Heart left ventricle (tissue), 13 donors: ENCODE measurements at regions not wholly inside any gene's neighbourhood (a gene's known extent, or its start where the extent isn't known, plus 50 kb on each side); places are given as distances from the start of the nearest gene placed in this dataset.

Experiments
- POLR2A ChIP-seq, 2 donors: fragments of 450-650 bp; IDR thresholded peaks; one replicate each; pipeline ENCODE4 v1.6.1; 2017; ENCODE audit warnings: antibody characterized with exemption in 2 of 2, mild to moderate bottlenecking in 2 of 2, moderate library complexity in 2 of 2
- TF ChIP-seq, protein P1 (sequence below), 12 donors: fragments of 200-600 bp; sonication (generic) in 4 of 12; IDR thresholded peaks; one replicate each; pipeline versions ENCODE4 v1.5.0 to v1.8.0; 2018 to 2022; ENCODE audit warnings: antibody characterized with exemption in 12 of 12, mild to moderate bottlenecking in 5 of 12
- donor health status: ischemic (EF 13 %, LVEDD 7.1; RV severe dilation, severe dysfunction).
- donor health status: DM: no; HTN: yes; CAD: no.
- donor health status: DM: no; HTN: no; CAD: no.
- donor health status: ischemic (EF 25% LVEDD 6.9; RV normal size, moderate dysfunction).
- donor health status: ischemic (EF 25% LVEDD 5.7; RV mildly dilated, moderate dysfunction).
- donor health status: ischemic (EF 35%, LVEDD 5.7; RV mildly dilated, moderate dysfunction).
- donor health status: nonischemic (EF 11% LVEDD 7.7; RV severe dilation, severe dysfunction).
- donor health status: DM: yes; HTN: yes; CAD: no.
- donor health status: PGD.
- donor health status: ischemic (EF 29% LVEDD 5.4; RV normal size, mild dysfunction).
- donor health status: nonischemic (EF 23%, LVEDD 6.1; RV moderate dilation, normal function).

DNA sequence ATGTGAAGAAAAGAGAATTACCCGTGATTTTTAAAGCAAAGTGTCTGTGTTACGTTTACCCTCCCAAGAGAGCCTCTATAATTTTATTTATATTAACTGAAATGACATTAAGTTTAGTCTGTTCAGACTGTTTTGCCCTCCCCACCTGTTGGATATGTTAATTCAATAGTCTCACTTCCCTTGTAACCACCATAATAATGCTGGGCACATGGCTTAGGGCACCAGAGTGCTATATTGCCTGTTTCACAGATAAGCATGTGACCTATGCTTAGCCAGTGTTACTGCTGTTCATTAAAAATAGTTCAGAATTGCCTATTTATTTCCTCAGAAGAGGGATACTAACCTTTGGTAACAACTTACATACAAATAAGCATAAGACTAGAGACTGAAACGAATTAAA lies 446.2 kb downstream of the FAT4 start:
- TF ChIP-seq, protein P1, sequence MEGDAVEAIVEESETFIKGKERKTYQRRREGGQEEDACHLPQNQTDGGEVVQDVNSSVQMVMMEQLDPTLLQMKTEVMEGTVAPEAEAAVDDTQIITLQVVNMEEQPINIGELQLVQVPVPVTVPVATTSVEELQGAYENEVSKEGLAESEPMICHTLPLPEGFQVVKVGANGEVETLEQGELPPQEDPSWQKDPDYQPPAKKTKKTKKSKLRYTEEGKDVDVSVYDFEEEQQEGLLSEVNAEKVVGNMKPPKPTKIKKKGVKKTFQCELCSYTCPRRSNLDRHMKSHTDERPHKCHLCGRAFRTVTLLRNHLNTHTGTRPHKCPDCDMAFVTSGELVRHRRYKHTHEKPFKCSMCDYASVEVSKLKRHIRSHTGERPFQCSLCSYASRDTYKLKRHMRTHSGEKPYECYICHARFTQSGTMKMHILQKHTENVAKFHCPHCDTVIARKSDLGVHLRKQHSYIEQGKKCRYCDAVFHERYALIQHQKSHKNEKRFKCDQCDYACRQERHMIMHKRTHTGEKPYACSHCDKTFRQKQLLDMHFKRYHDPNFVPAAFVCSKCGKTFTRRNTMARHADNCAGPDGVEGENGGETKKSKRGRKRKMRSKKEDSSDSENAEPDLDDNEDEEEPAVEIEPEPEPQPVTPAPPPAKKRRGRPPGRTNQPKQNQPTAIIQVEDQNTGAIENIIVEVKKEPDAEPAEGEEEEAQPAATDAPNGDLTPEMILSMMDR (IDR thresholded peaks at IDR 0.05), result no peak
- no peak for TF ChIP-seq POLR2A (IDR thresholded peaks at IDR 0.05)
